ENCODE measurements at regions not wholly inside any gene's neighbourhood (a gene's known extent, or its start where the extent isn't known, plus 50 kb on each side); places are given as distances from the start of the nearest gene placed in this dataset.

DNA sequence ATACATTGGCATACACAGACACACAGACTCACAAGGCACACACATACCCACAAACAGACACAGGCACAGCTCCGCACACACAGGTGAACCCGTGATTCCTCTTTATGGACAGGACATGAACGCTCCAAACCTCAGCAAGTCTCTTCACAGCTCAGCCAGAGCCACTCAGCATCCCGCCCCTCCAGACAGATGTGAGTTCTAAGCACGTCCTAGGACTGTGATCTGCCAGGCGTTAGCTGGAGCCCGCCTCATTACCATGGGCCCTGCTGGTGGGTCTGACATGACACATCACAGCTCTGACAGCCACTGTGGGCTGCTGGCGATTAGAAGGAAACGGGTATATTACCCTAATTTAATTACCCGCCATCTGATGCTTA is 176.7 kb upstream of the PPP2R2D start:
- ChIA-PET CTCF (interaction anchor here (0.7 kb wide), 1 partner anchor 1080 kb away, joined by 3 read pairs; no protein-coding TSS in a partner anchor), POLR2A (ENCODE audit: low non-redundant PET) (no interaction called here)
- H3K27ac ChIP-seq: no peak overlapping the region
- TF ChIP-seq, protein P1, sequence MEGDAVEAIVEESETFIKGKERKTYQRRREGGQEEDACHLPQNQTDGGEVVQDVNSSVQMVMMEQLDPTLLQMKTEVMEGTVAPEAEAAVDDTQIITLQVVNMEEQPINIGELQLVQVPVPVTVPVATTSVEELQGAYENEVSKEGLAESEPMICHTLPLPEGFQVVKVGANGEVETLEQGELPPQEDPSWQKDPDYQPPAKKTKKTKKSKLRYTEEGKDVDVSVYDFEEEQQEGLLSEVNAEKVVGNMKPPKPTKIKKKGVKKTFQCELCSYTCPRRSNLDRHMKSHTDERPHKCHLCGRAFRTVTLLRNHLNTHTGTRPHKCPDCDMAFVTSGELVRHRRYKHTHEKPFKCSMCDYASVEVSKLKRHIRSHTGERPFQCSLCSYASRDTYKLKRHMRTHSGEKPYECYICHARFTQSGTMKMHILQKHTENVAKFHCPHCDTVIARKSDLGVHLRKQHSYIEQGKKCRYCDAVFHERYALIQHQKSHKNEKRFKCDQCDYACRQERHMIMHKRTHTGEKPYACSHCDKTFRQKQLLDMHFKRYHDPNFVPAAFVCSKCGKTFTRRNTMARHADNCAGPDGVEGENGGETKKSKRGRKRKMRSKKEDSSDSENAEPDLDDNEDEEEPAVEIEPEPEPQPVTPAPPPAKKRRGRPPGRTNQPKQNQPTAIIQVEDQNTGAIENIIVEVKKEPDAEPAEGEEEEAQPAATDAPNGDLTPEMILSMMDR (conservative IDR thresholded peaks at IDR 0.05; ENCODE audit: low read depth): no peak
- no peak for DNase-seq (ENCODE audit: low spot score)

DNA sequence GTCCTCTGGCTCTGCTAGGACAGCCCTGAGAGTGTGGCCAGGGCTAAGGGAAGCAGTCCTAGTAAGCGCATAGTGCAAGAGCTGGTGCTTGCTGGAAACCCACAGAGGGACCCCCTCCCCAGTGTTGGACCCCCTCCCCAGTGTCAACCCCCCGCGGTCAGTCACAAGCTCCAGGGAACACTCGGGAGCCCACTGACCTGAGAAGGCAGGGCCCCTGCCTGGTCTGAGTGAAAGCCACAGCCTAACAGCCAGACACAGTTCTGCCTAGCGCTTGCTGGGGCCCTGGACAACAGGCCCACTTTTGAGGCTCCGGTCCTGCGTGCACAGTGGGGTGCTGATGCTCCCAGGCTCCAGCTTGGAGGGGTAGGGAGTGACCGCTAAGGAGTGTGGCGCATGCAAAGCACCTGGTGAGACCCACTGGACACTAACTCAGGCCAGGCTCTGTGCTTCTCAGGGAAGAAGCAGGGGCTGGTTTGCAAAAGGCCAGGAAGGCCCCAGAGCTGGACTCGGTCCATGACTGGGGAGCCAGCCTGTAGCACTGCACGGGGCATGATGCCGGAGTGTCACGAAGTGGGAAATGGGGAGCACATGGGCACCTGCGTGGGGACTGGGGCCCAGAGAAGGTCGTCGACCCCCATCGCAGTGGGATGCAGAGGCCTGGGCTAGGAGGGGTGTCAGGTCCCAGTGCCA is 175.8 kb upstream of the PPP2R2D start:
- no peak overlapping the region for H3K27ac ChIP-seq
- ChIA-PET POLR2A (ENCODE audit: low non-redundant PET) (no interaction called here), CTCF (no interaction called here)
- TF ChIP-seq, protein P1 (conservative IDR thresholded peaks at IDR 0.05; ENCODE audit: low read depth): no peak
- no peak for DNase-seq (ENCODE audit: low spot score)

DNA sequence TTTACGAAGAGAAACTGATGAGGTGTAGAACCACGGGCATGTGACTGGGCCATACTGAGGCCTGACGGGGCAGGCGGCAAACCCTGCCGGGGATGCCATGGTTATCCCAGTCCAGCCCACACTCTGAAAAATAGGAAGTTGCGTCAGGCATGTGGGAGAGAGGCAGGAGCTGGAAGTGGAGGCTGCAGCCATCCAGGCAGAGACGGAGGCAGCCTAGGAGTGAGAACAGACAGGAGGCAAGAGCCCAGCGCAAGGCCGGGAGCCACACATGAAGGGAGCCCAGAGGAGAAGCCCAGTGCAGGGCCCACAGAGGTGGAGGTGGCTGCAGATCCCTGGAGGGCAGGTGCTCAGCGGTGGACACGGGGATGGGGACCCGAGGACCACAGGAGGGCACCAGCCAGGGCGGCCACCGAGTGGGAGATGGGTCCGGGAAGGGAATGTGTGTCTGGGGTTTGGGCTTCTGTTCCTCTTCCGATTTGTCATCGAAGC is 175.2 kb upstream of the PPP2R2D start:
- TF ChIP-seq, protein P1 (conservative IDR thresholded peaks at IDR 0.05; ENCODE audit: low read depth): no peak
- CTCF ChIA-PET: no interaction called here
- DNase-seq (ENCODE audit: low spot score): no peak

DNA sequence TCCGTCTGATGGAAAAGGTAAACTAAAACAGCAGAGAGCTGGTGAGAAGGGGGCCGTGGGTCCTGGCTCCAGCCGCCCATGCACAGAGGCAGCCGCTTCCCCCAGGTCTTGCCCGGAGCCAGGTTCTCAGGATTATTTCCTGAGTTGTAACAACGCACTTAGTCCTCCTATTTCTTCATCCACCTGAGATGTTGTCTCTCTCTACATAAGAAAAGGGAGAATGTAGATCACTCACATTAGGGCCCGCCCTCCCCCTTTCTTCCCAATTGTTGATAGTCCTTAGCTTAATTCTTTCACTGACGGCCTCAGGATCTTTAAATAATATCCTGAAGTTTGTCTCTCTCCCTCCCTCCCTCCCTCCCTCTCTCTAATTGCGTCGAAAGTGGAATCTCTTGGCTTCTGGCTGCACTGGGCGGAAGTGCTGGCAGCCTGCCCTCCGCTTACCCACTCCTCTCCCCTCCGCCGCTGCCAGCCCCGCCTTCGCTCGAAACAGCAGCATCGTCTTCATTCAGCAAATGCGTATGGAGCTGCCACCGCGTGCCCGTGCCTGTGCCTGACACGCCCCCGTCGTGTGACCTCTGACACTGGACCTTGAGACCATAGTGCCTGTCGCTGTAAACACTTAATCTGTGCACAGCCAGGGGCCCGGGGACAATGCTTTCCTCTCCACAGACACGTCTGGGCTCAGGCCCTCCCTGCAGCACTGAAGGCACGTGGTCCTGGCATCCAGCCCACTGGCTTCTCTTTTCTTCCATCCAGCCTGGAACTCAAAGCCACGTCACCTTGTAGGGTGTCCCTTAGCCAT is 174.5 kb upstream of the PPP2R2D start:
- POLR2A ChIA-PET (ENCODE audit: low non-redundant PET): no interaction called here
- DNase-seq (ENCODE audit: low spot score): peak; percentile 25
- TF ChIP-seq, protein P1 (conservative IDR thresholded peaks at IDR 0.05; ENCODE audit: low read depth): no peak

More for the DNA sequence above, 175.2 kb upstream of the PPP2R2D start:
- H3K27ac ChIP-seq: no peak overlapping the region
- POLR2A ChIA-PET (ENCODE audit: low non-redundant PET): no interaction called here

DNA sequence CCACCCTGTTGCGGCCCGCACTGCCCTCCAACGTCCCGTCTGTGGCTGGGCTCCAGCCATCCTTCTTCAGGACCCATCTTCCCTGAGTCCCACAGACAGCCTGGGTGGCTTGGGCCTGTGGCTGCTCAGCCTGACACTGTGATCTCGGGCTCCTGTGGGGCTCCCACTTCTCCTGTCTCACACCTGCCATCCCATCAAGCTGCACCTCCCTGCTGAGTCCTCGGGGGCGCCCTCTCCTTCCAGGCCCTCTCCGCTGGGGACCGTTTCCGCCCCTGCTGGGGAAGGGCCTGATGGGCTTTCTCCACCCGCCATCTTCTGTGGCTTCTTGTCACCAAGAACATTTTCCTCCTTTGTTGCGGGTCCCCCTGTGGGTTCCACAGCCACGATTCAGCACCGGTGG is 173.8 kb upstream of the PPP2R2D start:
- DNase-seq (ENCODE audit: low spot score): no peak
- H3K27ac ChIP-seq: no peak overlapping the region
- TF ChIP-seq, protein P1 (conservative IDR thresholded peaks at IDR 0.05; ENCODE audit: low read depth): no peak
- CTCF ChIA-PET: interaction anchor here (0.7 kb wide), 1 partner anchor 59 kb away, joined by 3 read pairs; no protein-coding TSS in a partner anchor
- POLR2A ChIA-PET (ENCODE audit: low non-redundant PET): no interaction called here

More for the DNA sequence above, 174.5 kb upstream of the PPP2R2D start:
- H3K27ac ChIP-seq: no peak overlapping the region
- CTCF ChIA-PET: no interaction called here

DNA sequence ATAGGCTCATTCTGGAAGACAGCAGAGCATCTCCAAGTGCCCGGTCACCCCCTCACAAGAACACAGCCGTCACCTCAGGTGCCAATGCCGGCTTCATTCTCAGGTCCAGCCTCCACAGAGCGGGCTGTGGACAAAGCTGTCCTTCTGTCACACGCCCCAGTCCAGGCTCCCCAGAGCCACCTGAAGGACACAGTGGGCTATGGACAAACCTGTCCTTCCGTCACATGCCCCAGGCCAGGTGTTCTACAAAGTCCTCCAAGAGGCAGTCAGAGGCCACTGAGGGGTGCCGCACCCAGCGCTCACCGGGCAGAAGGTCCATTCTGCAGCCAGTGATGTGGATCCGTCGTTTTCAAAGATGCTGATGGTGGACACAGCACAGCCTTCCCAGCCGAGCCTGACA is 173.2 kb upstream of the PPP2R2D start:
- TF ChIP-seq, protein P1 (conservative IDR thresholded peaks at IDR 0.05; ENCODE audit: low read depth): no peak
- H3K27ac ChIP-seq: no peak overlapping the region
- CTCF ChIA-PET: interaction anchor here (0.7 to 1.1 kb wide), 2 partner anchors 58 to 250 kb away, joined by 3 to 5 read pairs; no protein-coding TSS in a partner anchor
- POLR2A ChIA-PET (ENCODE audit: low non-redundant PET): no interaction called here
- no peak for DNase-seq (ENCODE audit: low spot score)
